ENCODE measurements at regions not wholly inside any gene's neighbourhood (a gene's known extent, or its start where the extent isn't known, plus 50 kb on each side); places are given as distances from the start of the nearest gene placed in this dataset.
"Not testable (repeated sequence)": the region's sequence is repeated elsewhere in the genome, so short reads cannot be mapped to it uniquely, and the experiment has no call there.

DNA sequence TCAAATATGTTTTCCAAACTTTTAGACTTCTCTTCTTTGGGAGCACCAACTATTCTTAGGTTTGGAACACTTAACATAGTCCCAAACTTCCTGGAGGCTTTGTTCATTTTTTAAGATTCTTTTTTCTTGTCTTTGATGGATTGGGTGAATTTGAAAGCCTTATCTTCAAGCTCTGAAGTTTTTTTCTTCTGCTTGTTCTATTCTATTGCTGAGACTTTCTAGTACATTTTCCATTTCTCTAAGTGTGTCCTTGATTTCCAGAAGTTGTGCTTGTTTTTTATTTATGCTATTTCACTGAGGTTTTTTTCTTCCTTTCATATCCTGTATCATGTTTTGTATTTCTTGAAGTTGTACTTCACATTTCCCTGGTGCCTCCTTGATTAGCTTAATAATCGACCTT, 97.5 kb downstream of the PLSCR2 start:
- H3K4me1 ChIP-seq = no peaks in the 10 kb centered on the region
- DNase-seq = no peak
- intact Hi-C loops (cut with DNase I; ENCODE audit: low total_unique reads) = no loop called here
- no peaks in the 10 kb centered on the region for H3K36me3 ChIP-seq
- peaks cover 0 to 30% (median 24%) of the 10 kb centered on the region in 8 donors for H3K9me3 ChIP-seq
- no peak overlapping the region for H3K27ac ChIP-seq
- WGBS, 5 donors = 51 to 78% (median 68%) methylated on average over 1 of the region's 1 CpG
- no peaks in the 10 kb centered on the region for H3K27me3 ChIP-seq (replicated peaks in 1 of 7)
- H3K4me3 ChIP-seq = no peak overlapping the region
- TF ChIP-seq POLR2A (IDR thresholded peaks at IDR 0.05) (no peak), POLR2AphosphoS5 (IDR thresholded peaks at IDR 0.05) (no peak)
- TF ChIP-seq, protein P1, sequence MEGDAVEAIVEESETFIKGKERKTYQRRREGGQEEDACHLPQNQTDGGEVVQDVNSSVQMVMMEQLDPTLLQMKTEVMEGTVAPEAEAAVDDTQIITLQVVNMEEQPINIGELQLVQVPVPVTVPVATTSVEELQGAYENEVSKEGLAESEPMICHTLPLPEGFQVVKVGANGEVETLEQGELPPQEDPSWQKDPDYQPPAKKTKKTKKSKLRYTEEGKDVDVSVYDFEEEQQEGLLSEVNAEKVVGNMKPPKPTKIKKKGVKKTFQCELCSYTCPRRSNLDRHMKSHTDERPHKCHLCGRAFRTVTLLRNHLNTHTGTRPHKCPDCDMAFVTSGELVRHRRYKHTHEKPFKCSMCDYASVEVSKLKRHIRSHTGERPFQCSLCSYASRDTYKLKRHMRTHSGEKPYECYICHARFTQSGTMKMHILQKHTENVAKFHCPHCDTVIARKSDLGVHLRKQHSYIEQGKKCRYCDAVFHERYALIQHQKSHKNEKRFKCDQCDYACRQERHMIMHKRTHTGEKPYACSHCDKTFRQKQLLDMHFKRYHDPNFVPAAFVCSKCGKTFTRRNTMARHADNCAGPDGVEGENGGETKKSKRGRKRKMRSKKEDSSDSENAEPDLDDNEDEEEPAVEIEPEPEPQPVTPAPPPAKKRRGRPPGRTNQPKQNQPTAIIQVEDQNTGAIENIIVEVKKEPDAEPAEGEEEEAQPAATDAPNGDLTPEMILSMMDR (IDR thresholded peaks at IDR 0.05 in 8 of 11, conservative IDR thresholded peaks at IDR 0.05 in 3 of 11) = no peak

DNA sequence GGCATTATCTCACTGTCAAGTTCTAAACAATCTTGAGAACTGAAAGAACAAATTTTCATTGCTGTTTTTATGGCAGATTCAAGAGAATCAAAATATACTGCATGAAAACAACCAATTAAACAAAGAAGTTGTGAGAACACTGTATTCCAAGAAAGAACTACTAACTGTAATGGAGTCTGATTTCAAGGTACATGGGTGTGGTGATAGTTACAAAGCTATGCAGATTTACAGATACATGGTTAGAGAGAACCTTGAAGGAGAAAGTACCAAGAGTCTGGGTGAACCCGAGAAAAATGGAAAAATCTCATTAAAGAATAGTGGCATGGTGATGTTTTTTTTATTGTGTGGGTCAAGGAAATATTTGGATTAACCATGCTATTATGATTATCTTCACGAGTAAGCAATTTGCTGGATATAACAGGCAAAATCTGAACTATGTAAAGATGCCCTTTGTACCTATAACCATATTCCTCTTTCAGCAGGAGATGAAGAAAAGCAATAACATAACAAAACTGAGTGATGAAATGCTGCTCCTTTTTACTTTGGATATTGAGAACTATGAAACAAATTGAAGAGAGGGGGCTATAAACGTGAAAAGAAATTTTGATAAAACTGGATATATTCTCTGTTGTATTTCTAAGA, 100.4 kb downstream of the PLSCR2 start:
- no peaks in the 10 kb centered on the region for H3K27me3 ChIP-seq (replicated peaks in 1 of 7)
- H3K36me3 ChIP-seq = no peaks in the 10 kb centered on the region
- H3K9me3 ChIP-seq = peaks cover 0 to 30% (median 24%) of the 10 kb centered on the region in 8 donors
- H3K4me3 ChIP-seq = no peak overlapping the region
- TF ChIP-seq, protein P1 (IDR thresholded peaks at IDR 0.05 in 8 of 11, conservative IDR thresholded peaks at IDR 0.05 in 3 of 11) = no peak
- TF ChIP-seq POLR2A (IDR thresholded peaks at IDR 0.05) (no peak), POLR2AphosphoS5 (IDR thresholded peaks at IDR 0.05) (no peak)
- no peaks in the 10 kb centered on the region for H3K4me1 ChIP-seq
- WGBS, 5 donors = 81 to 94% (median 82%) methylated on average over 3 of the region's 3 CpGs
- intact Hi-C loops (cut with DNase I; ENCODE audit: low total_unique reads) = no loop called here
- no peak overlapping the region for H3K27ac ChIP-seq
- DNase-seq = no peak

DNA sequence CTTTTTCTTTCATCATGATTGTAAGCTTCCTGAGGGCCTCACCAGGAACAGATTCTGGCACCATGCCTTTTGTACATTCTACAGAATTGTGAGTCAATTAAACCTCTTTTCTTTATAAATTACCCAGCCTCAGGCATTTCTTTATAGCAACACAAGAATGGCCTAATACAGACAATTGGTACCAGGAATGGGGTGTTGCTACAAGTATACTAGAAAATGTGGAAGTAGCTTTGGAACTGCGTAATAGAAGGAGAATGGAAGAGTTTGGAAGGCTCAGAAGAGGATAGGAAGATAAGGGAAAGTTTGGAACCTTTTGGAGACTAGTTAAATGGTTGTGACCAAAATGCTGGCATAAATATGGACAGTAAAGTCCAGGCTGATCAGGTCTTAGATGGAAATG, 108.9 kb upstream of the PLSCR4 start:
- Histone ChIP-seq H3K27me3 (replicated peaks in 1 of 7) (no peaks in the 10 kb centered on the region), H3K9me3 (peaks cover 0 to 22% (median 19%) of the 10 kb centered on the region in 8 donors), H3K4me1 (no peaks in the 10 kb centered on the region), H3K27ac (no peak overlapping the region), H3K36me3 (no peaks in the 10 kb centered on the region), H3K4me3 (no peak overlapping the region)
- WGBS, 5 donors = 68 to 90% (median 82%) methylated on average over 1 of the region's 1 CpG
- TF ChIP-seq, protein P1 (IDR thresholded peaks at IDR 0.05 in 8 of 11, conservative IDR thresholded peaks at IDR 0.05 in 3 of 11) = no peak
- TF ChIP-seq POLR2AphosphoS5 (IDR thresholded peaks at IDR 0.05) = no peak
- TF ChIP-seq POLR2A (IDR thresholded peaks at IDR 0.05) = no peak
- intact Hi-C loops (cut with DNase I; ENCODE audit: low total_unique reads) = no loop called here
- no peak for DNase-seq

DNA sequence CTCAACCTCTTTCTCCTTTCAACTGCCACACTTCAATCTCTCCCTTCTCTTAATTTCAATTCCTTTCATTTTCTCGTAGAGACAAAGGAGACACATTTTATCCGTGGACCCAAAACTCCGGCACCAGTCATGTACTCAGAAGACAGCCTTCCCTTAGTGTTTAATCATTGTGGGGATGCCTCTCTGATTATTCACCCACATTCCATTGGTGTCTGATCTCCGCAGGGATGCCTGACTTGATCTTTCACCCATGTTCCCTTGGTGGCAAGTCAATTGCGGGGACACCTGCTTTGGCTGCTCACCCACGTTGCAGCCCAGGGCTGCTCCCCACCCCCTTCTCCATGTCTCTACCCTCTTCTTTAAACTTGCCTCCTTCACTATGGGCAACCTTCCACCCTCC, 103.5 kb upstream of the PLSCR4 start:
- H3K9me3 ChIP-seq; DNase-seq; H3K4me1 ChIP-seq; intact Hi-C loops (cut with DNase I; ENCODE audit: low total_unique reads); H3K27ac ChIP-seq; H3K27me3 ChIP-seq (replicated peaks in 1 of 7); H3K4me3 ChIP-seq; H3K36me3 ChIP-seq: not testable (repeated sequence)
- 89 to 93% (median 91%) methylated on average over 6 of the region's 6 CpGs for WGBS, 5 donors

GRCh38 chr3:146350852-146351251, 99.9 kb upstream of the PLSCR4 start:
- Histone ChIP-seq H3K9me3 (peaks cover 0 to 3% (median 0%) of the 10 kb centered on the region in 8 donors), H3K36me3 (no peaks in the 10 kb centered on the region), H3K4me3 (no peak overlapping the region), H3K27me3 (replicated peaks in 1 of 7) (no peaks in the 10 kb centered on the region), H3K4me1 (no peaks in the 10 kb centered on the region), H3K27ac (no peak overlapping the region)
- 86 to 99% (median 92%) methylated on average over 2 of the region's 2 CpGs for WGBS, 5 donors
- intact Hi-C loops (cut with DNase I; ENCODE audit: low total_unique reads) = no loop called here
- TF ChIP-seq POLR2A (IDR thresholded peaks at IDR 0.05) (no peak), POLR2AphosphoS5 (IDR thresholded peaks at IDR 0.05) (no peak)
- TF ChIP-seq, protein P1 (IDR thresholded peaks at IDR 0.05 in 8 of 11, conservative IDR thresholded peaks at IDR 0.05 in 3 of 11) = no peak
- no peak for DNase-seq
